Activated CD8-positive, alpha-beta memory T cell treated with anti-CD3 and anti-CD28 coated beads for 24 hours (primary cell): ENCODE measurements at regions not wholly inside any gene's neighbourhood (a gene's known extent, or its start where the extent isn't known, plus 50 kb on each side); places are given as distances from the start of the nearest gene placed in this dataset.
"Not testable (repeated sequence)": the region's sequence is repeated elsewhere in the genome, so short reads cannot be mapped to it uniquely, and the experiment has no call there.

Experiments
- DNase-seq: peaks from one replicate; pipeline ENCODE4 v3.0.0-alpha.2; 2020

GRCh38 chr9:75197561-75197960, 109.2 kb downstream of the OSTF1 start:
- DNase-seq: no peak

GRCh38 chr9:75198436-75198835, 110.1 kb downstream of the OSTF1 start:
- no peak for DNase-seq

GRCh38 chr9:75200892-75201470, 112.7 kb downstream of the OSTF1 start:
- DNase-seq: no peak

- no peak for DNase-seq
Observed at GRCh38 chr9:75201480-75202209, 113.3 kb downstream of the OSTF1 start.

- not testable (repeated sequence) for DNase-seq
Observed at GRCh38 chr9:75207997-75208396, 119.7 kb downstream of the OSTF1 start.

- DNase-seq: no peak
Observed at GRCh38 chr9:75210215-75210614, 121.9 kb downstream of the OSTF1 start.

- no peak for DNase-seq
Observed at GRCh38 chr9:75213765-75214164, 125.5 kb downstream of the OSTF1 start.

- DNase-seq: no peak
Observed at GRCh38 chr9:75226403-75227139, 138.3 kb downstream of the OSTF1 start.

GRCh38 chr9:75228893-75229292, 140.6 kb downstream of the OSTF1 start:
- DNase-seq: no peak

GRCh38 chr9:75229605-75230332, 141.5 kb downstream of the OSTF1 start:
- no peak for DNase-seq

- DNase-seq: no peak
Observed at GRCh38 chr9:75230469-75230868, 142.2 kb downstream of the OSTF1 start.

GRCh38 chr9:75231167-75231566, 142.9 kb downstream of the OSTF1 start:
- DNase-seq: no peak

GRCh38 chr9:75233011-75233410, 144.7 kb downstream of the OSTF1 start:
- no peak for DNase-seq

GRCh38 chr9:75235632-75236031, 147.3 kb downstream of the OSTF1 start:
- no peak for DNase-seq

- no peak for DNase-seq
Observed at GRCh38 chr9:75238311-75238976, 150.1 kb downstream of the OSTF1 start.

- no peak for DNase-seq
Observed at GRCh38 chr9:75239176-75239575, 150.9 kb downstream of the OSTF1 start.

- DNase-seq: no peak
Observed at GRCh38 chr9:75242426-75242825, 154.1 kb downstream of the OSTF1 start.

GRCh38 chr9:75246949-75247348, 158.6 kb downstream of the OSTF1 start:
- no peak for DNase-seq

- peak; percentile 61 for DNase-seq
Observed at GRCh38 chr9:75265525-75265972, 177.2 kb downstream of the OSTF1 start.

- DNase-seq: no peak
Observed at GRCh38 chr9:75269197-75269596, 180.9 kb downstream of the OSTF1 start.

- DNase-seq: not testable (repeated sequence)
Observed at GRCh38 chr9:75273055-75273454, 184.7 kb downstream of the OSTF1 start.

- DNase-seq: no peak
Observed at GRCh38 chr9:75274781-75275180, 186.5 kb downstream of the OSTF1 start.

- DNase-seq: no peak
Observed at GRCh38 chr9:75282047-75282446, 193.7 kb downstream of the OSTF1 start.
